Tibial nerve (tissue), 4 donors: ENCODE measurements at regions not wholly inside any gene's neighbourhood (a gene's known extent, or its start where the extent isn't known, plus 50 kb on each side); places are given as distances from the start of the nearest gene placed in this dataset.

Source experiments
- EP300 ChIP-seq, 2 donors: sonication (generic); formaldehyde crosslinking; IDR thresholded peaks; one replicate each; pipeline ENCODE4 v1.6.1; 2017; ENCODE audit warnings: antibody characterized with exemption in 2 of 2, mild to moderate bottlenecking in 1 of 2
- POLR2A ChIP-seq, 2 donors: fragments of 450-650 bp; IDR thresholded peaks; one replicate each; pipeline ENCODE4 v1.6.1; 2017; ENCODE audit warnings: antibody characterized with exemption in 2 of 2, mild to moderate bottlenecking in 2 of 2, moderate library complexity in 2 of 2
- TF ChIP-seq, protein P1 (sequence below), 5 experiments: fragments of 200-600 bp in 3 of 5; fragments of 450-650 bp in 2 of 5; sonication (generic) in 3 of 5; IDR thresholded peaks; one replicate each; pipeline ENCODE4 v1.5.1; 2016 to 2019; ENCODE audit warnings: antibody characterized with exemption in 5 of 5, mild to moderate bottlenecking in 3 of 5, moderate library complexity in 2 of 5

DNA sequence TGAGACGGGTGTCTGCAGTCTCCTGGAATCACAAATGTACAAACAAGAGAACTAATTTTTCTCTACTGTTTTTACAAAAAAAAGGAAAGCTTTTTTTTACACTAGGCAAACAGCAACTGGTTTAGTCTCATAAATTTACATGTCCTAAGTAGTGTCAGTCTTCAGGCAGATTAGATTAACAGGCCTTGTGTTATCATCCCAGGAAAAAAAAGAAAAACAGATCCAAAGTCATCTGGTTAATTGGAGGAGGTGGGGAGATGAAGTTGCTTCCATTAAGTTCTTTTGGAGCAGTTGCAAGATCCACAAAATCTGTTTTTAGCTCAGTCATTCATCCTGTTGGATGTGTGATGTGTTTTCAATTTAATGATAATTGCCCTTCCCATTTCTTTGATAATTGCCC is 363.5 kb upstream of the ADGRL2 start:
- TF ChIP-seq, protein P1, sequence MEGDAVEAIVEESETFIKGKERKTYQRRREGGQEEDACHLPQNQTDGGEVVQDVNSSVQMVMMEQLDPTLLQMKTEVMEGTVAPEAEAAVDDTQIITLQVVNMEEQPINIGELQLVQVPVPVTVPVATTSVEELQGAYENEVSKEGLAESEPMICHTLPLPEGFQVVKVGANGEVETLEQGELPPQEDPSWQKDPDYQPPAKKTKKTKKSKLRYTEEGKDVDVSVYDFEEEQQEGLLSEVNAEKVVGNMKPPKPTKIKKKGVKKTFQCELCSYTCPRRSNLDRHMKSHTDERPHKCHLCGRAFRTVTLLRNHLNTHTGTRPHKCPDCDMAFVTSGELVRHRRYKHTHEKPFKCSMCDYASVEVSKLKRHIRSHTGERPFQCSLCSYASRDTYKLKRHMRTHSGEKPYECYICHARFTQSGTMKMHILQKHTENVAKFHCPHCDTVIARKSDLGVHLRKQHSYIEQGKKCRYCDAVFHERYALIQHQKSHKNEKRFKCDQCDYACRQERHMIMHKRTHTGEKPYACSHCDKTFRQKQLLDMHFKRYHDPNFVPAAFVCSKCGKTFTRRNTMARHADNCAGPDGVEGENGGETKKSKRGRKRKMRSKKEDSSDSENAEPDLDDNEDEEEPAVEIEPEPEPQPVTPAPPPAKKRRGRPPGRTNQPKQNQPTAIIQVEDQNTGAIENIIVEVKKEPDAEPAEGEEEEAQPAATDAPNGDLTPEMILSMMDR (IDR thresholded peaks at IDR 0.05): no peak
- TF ChIP-seq POLR2A (IDR thresholded peaks at IDR 0.05) (no peak), EP300 (IDR thresholded peaks at IDR 0.05) (no peak)
